HG03280 (cell line): ENCODE measurements at regions not wholly inside any gene's neighbourhood (a gene's known extent, or its start where the extent isn't known, plus 50 kb on each side); places are given as distances from the start of the nearest gene placed in this dataset.
"Not testable (repeated sequence)": the region's sequence is repeated elsewhere in the genome, so short reads cannot be mapped to it uniquely, and the experiment has no call there.

ENCODE experiments used
- ATAC-seq: cut with Tn5 transposase; IDR thresholded peaks from one replicate; pipeline ENCODE4 v1.9.1; 2021; ENCODE audit warnings: mild to moderate bottlenecking, moderate library complexity; ENCODE audit not compliant: unreplicated experiment

DNA sequence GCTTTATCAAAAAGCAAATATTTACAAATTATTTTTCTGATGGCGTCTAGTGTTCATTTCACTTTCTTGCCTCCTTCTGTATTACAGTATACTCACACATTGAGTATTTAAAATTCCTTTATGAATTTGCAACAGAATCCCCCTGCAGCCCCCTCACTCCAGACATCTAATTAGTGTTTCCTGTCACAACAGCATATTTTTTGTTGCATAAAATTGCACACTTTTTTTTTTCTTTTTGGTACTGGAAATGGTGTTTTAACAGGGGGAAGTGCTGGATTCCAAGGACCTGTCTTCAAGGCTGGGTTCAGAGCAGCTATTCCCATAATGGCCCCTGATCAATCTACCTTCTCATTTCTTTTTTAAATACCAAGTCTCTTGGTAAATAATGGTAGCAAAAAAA, 184.3 kb upstream of the HMCN1 start:
- no peak for ATAC-seq

DNA sequence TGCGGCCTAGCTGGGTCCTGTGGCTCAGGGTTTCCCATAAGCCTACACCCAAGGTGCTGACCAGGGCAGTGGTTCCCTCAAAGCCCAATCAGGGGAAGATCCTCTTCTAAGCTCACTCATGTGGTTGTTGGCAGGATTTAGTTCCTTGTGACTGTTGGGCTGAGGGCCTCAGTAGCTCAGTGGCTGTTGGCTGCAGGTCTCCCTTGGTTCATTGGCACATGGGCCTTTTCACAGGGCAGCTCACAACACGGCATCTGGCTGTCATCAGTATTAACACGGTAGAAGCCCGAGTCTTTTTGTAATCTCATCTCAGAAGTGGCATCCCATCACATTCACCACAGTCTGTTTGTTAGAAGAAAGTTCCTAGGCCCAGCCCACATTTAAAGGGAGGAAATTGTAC, 188.2 kb upstream of the HMCN1 start:
- ATAC-seq, result no peak

DNA sequence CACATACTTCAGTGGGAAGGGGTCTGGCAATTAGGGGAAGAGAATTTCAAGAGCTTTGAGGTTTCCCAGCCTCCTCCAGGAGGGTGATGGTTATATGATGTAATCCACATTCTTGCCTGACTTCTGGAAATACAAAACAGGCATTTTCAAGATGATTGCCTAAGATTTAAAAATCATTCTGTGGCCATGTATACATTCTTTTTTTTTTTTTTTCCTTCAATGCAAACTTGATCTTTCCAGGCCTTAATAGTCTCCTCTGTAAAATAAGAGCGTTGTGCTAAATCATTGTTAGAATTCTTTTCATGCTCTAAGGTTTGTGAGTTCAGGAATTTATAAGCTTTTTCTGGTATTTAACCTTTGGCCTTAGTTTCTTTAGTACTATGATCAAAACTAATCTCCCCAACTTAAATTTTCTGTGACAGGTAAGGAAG, 192.3 kb upstream of the HMCN1 start:
- ATAC-seq, result no peak

DNA sequence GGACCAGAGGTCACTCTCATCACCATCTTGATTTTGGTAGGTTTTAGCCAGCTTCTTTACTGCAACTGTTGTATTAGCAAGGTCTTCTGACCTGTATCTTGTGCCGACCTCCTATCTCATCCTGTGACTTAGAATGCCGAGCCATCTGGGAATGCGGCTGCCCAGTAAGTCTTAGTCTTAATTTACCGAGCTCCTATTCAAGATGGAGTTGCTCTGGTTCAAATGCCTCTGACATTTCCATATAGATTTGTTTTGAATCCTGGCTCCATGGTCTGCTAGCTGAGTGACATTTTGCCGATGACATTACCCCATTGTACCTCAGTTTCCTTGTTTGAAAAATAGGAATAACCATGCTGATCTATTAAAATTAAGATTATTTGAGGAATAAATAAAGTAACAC, 193.9 kb upstream of the HMCN1 start:
- no peak for ATAC-seq

DNA sequence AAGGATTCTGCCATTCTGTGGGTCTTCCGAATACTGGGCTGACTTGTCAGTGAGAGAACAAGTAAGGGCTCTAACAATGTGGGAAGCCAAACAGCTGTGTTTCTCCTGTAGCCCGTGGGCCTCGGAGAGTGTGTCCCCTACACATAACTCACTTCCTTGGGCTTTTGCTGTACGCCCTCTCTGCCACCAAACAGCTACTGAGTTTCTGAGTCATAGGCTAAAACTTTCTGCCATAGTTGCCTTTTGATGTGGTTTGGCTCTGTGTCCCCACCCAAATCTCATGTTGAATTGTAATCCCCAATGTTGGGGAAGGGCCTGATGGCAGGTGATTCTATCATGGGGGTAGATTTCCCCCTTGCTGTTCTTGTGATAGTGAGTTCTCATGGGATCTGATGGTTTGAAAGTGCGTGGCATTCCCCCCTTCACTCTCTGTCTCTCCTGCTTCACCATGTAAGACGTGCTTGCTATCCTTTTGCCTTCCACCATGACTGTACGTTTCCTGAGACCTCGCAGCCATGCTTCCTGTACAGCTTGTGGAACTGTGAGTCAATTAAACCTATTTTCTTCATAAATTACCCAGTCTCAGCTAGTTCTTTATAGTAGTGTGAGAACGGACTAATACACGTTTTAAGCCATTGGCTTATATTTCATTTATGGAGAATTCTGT, 194.8 kb upstream of the HMCN1 start:
- ATAC-seq, result no peak

DNA sequence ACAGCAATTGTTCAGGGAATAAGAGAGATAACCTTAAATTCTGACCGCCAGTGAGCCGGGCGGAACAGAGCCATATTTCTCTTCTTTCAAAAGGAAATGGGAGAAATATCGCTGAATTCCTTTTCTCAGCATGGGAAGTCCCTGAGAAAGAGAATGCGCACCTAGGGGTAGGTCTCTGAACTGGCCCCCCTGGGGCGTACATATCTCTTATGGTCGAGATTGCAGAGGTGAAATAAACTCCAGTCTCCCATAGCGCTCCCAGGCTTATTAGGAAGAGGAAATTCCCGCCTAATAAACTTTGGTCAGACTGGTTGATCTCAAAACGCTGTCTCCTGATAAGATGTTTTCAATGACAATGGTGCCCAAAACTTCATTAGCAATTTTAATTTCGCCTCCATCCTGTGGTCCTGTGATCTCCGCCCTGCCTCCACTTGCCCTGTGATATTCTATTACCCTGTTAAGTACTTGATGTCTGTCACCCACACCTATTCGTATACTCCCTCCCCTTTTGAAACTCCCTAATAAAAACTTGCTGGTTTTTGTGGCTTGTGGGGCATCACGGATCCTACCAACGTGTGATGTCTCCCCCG, 195.8 kb upstream of the HMCN1 start:
- not testable (repeated sequence) for ATAC-seq

DNA sequence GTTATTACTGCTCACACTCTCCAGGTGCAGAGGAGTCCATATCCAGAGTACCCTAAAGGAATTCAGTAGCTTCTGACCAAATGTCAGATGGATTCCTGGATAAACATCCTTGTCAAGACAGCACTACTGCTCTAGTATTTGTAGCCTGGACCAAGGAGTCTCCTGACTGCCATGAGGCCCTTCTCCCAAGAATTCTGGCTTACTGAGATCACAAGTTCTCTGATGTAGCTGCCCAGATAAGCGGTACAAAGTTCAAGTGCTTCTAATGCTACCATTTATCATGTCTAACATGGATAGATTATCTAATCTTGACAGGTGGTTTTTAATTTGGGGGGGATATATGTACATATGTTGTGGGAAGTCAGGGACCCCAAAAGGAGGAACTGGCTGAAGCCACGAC, 196.6 kb upstream of the HMCN1 start:
- ATAC-seq, result no peak

DNA sequence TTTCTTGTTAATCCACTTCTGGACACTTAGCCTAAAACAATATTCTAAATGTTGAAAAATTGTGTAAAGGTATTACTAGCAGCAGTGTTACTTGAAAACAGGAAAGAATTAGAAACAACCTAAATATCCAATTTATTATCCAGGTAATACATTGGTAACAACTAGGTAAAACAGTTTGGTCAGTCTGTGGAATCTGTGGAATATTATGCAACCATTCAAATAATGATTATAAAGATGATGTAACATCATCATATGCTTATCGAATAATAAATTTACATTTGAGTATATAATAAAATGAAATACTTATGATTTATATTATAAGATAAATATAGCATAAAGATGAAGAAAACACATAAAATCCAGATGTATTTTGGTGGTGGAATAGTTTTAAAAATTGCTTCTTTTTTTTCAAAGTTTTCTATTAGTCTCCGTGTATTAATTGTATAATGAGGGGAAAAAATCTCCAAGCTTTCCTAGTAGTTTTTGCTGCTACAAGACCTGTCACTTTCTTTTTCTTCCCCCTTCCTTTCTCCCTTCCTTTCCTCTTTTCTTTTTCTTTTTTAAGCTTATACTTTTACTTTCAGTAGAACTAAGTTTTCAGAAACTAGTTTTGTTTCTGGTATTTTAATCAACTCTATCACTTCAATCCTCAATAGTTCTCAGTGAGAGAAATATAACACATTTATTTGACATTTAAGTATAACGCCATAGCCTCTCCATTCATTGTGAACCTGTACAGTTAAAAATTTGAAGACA, 197.8 kb upstream of the HMCN1 start:
- ATAC-seq, result no peak

DNA sequence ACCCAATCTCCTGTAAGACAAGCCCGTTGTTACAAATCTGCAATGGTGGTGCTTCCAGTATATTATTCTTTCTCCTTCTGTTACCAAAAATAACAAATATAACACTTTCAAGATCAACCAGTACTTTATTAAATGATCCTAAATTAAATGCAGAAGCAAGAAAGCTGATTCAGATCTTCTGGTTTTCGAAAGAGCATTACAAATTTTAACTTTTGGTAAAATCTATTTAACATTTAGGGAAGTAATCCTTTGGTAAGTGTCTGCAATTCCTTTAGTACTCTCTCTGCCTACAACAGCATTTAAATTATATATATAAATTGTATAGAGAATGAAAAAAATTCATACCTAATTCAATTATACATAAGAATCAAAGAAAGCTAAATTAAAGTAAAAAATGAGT, 198.6 kb upstream of the HMCN1 start:
- no peak for ATAC-seq

DNA sequence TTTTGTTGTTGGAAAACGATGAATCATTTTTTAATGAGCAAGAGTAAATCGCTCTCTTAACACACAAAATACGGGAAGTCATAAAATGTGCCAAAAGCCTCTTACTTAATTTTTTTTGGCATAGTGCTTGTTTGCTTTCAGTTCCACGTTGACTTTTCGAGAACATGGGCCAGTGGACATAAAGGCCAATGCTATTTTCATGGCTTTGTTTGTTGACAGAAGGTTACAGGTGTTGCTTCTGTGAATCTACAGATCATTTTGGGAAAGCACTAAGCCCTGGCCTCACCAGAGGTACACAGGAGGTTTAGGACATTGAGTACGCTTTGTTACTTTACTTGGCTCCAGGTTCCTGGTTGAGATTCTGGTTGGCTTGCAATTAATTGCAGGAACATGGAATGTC, 199.4 kb upstream of the HMCN1 start:
- no peak for ATAC-seq

DNA sequence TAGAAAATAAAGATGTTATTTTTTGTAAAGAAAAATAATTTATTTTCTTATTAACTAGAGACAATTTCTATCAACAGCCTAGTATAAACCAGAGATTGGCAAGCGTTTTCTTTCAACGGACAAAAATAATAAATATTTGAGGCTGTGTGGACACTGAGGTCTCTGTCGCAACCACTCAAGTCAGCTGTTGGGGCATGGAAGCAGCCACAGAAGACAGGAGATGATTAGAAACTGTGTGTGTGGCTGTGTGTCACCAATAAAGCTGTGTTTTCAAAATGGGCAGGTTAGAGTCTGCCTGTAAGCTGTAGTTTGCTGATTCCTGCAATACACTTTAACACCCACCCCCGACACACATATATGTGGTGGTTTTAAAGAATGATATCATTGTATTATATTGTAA, 200.6 kb upstream of the HMCN1 start:
- no peak for ATAC-seq

DNA sequence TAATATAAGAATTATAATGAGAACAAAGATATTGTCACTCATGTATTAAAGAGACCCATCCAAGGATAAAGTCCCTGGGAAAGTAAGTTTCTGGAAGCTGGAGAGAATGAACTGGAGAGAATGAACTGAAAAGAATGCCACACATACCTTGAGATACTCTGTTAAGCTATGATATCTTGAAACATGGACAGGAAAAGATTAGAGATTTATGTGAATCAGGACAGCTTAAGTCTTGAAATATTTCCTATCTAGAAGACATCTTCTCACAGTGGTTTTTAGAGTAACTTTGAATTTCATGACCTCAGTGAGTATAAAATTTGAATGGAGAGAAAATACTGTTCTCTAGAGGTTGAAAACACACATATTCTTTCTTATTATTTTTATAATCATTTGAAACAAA, 201.3 kb upstream of the HMCN1 start:
- no peak for ATAC-seq

DNA sequence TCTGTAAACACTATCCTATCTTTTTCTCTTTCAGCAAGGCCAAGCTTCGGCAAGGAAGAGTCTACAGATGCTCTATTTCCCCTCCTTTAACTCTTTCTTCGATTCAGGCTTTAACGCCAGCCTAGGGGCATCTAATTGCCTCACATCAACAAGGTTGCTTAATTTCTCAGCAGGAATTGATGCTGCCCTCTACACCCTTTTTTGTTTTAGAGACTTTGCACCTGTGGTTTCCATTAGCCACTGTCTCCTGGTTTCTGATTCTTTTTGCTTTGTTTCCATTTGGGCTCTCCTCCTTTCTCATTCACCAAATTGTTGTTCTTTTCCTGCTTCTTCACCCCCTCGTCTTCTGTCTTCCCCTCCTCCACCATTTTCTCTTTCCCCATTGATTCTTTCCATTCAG, 202.4 kb upstream of the HMCN1 start:
- no peak for ATAC-seq

DNA sequence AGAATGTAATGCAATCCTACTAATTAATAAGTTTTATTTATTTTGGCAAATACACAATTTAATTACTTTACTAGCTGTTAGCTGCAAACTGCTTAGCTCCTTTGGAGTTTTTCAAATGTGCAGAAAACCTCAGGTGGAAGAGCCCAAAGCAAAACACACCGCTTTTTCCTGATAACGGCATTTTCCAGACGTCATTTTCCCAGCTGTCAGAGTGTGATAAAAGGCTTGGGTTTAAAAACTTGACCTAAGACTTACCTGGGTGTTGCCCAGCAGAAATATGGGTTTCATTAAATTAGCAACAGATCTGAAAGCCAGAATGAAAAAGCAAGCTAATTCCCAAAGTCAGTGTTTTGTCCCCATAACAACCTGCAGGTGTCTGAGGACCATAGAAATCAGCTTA, 204.0 kb upstream of the HMCN1 start:
- ATAC-seq, result no peak

DNA sequence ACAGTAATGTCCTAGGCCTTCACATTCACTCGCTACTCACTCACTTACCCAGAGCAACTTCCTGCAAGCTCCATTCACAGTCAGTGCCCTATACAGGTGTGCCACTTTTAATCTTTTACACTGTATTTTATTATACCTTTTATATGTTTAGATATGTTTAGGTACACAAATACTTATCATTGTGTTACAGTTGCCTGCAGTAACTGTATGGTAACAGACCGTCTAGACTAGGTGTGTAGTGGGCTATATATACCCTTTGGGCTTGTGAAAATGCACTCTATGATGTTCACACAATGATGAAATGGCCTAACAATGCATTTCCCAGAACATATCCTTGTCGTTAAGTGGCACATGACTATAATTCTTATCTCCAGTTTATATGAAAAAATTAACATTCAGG, 204.5 kb upstream of the HMCN1 start:
- no peak for ATAC-seq

DNA sequence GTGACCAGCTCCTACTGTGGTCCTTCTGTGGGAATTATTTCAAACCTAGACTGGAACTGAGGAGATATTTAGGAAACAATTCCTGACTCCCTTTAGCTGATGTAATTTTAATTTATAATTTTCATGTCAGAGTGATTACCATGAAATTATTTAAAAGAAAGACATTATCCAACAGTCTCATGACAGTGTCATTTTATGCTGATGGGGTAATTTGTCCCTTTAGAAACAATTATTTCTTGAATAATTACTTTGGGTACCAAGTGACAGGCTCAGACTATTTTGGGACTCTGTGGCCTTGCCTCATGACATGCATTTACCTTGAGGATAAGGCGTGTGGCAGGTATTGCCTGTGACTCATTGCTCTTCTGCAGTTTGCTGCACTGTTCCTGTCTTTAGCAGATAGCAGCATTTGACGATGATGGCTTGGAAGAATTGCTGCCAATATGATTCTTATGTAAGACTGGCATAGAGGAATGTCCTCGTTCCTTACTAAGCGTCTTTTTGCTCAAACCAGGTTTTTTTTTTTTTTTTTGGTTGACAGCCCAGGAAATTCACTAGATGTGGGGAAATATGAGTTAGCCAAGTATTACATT, 206.0 kb upstream of the HMCN1 start:
- no peak for ATAC-seq

DNA sequence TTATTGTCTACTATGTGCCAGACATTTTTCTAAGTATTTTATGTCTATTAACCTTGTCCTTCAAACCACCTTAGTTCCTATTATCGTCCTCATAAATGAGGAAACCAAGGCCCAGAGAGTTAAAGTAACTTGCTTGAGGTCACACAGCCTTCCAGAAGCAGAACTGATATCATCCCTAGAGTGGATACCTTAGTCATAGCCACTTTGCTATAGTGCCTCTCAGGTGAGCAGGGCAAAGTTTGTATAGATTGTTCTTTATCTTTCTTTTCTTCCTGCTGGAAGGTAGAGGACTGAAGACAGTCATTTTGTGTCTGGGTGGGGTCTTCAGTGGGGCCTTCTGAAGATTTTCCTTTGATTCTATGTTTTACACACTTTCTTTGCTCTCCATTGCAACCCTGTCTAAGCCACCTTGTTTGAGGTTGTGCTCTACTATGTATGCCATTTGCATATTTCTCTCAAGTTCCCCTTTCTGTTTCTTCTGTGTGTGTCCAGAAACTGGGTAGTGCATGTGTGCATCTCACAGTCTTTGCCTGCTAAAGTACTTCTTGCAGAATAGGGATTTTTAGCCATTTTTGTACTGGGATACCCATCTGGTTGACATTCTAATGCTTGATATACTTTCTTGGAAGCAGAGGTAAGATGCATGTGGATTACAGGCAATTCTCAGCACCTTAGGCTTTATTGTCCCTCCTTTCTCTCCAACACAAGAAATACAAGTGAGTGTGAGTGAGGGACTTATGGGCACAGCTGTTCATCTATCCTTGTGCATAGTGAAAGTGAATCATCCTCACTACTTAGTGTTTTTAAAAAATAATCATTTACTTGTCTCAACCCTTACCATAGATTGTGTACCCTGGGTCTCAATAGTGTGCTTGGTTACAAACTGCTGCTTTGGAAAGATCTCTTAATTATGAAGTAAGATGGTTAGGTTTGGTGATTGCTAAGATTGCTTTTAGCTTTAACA, 207.6 kb upstream of the HMCN1 start:
- peak; percentile 100 for ATAC-seq

DNA sequence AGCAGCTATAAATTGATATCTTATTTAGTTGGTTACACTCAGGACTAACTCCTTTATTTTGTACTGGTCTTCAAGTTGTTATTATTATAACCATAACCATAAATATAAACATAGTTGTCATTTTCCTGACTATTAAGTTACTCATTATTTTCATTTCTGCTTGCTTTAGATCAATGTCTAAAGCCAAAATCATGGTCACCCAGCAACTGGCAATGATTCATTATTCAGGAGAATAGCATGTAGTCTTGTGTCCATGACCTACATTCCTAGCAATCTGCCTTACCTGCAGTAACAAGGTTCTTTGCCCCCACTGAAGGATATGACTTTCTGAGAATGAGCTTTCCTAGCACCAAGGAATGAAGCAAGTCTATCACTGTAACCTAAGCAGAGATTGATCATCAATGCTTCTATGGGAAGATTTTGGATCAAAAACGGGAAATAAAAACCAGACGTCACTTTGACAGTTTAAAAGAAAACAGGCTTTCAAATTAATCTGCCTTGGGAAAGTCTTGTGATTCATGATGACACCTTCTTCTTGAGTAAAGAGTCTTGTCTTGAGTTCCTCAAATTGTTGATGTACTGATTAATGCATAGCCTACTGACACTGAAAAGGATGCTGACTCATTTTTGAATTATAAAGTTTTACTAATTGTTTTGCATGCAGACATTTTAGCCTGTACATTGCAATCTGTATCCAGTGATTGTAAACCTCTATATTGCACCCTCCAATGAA, 203.3 kb upstream of the IVNS1ABP start:
- no peak for ATAC-seq

DNA sequence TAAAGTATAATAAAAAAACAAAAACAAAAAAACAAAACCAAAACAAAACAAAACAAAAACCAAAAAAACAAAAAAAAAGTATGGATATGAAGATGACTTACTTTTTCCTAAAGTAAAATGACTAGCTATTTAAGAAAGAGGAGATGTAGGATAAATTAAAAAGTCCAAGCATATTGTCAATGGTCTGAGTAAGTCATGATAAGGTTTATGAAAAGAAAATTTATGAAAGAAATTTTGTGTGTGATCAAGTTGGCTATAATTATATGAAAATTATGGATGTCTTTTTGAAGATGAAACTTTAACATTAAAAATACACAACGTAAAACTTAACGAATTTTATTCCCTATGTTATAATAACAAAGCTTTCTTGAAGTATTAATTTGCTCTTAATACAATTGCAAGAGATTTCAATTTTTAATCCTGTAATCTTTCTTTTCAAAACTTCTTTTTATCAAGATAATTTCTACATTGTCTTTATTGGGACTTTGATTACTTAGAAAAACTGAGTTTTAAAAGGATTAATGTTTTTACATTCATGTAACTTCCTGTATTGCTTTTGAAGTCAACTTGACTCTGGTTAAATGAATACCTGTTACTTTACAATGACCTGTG, 200.9 kb upstream of the IVNS1ABP start:
- ATAC-seq, result no peak

DNA sequence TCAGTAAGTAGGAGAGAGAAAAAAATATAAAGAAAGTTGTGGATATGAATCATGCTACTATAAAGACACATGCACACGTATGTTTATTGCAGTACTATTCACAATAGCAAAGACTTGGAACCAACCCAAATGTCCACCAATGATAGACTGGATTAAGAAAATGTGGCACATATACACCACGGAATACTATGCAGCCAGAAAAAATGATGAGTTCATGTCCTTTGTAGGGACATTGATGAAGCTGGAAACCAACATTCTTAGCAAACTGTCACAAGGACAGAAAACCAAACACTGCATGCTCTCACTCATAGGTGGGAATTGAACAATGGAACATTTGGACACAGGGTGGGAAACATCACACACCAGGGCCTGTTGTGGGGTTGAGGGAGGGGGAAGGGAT, 200.3 kb upstream of the IVNS1ABP start:
- ATAC-seq, result not testable (repeated sequence)
